ENCODE measurements at regions not wholly inside any gene's neighbourhood (a gene's known extent, or its start where the extent isn't known, plus 50 kb on each side); places are given as distances from the start of the nearest gene placed in this dataset.
A peak's percentile ranks its signal among the peaks of the same experiment; 100 is the strongest.

DNA sequence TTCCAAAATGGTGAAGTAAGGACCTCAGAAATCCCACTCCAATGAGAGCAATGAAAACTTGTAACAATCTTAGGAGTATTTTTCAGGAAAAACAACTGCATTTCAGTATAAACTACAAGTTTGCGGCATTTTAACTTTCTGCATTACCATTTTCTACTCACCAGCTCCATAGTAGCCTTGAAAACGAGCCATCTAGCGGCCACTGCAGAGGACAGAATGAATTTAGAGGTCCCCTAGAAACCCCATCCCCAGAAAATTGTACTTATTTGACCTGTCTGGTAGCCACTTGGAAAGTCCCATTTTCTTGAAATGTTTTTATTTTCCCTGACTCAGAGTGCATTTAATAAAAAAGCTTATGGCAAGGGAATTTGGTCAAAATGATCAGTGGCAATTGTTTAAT is 205.4 kb upstream of the ITGA1 start:
- TF ChIP-seq TCF12 (IDR thresholded peaks at IDR 0.05) (no peak), CTCF (IDR thresholded peaks at IDR 0.05) (peak; percentile 18; the same call in 1 of the 2 replicates), EP300 (IDR thresholded peaks at IDR 0.05; ENCODE audit: borderline replicate concordance in 1 of 2, low read depth in 1 of 2, low read length in 1 of 2) (no peak)
- TF ChIP-seq, protein P1, sequence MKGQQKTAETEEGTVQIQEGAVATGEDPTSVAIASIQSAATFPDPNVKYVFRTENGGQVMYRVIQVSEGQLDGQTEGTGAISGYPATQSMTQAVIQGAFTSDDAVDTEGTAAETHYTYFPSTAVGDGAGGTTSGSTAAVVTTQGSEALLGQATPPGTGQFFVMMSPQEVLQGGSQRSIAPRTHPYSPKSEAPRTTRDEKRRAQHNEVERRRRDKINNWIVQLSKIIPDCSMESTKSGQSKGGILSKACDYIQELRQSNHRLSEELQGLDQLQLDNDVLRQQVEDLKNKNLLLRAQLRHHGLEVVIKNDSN (IDR thresholded peaks at IDR 0.05; ENCODE audit: borderline replicate concordance, low read depth) = no peak
